GM19397 (cell line): ENCODE measurements at regions not wholly inside any gene's neighbourhood (a gene's known extent, or its start where the extent isn't known, plus 50 kb on each side); places are given as distances from the start of the nearest gene placed in this dataset.
A peak's percentile ranks its signal among the peaks of the same experiment; 100 is the strongest.
"Not testable (repeated sequence)": the region's sequence is repeated elsewhere in the genome, so short reads cannot be mapped to it uniquely, and the experiment has no call there.

Experiments used
- ATAC-seq: cut with Tn5 transposase; IDR thresholded peaks from one replicate; pipeline ENCODE4 v1.9.1; 2021; ENCODE audit warnings: mild to moderate bottlenecking, moderate library complexity; ENCODE audit not compliant: unreplicated experiment

DNA sequence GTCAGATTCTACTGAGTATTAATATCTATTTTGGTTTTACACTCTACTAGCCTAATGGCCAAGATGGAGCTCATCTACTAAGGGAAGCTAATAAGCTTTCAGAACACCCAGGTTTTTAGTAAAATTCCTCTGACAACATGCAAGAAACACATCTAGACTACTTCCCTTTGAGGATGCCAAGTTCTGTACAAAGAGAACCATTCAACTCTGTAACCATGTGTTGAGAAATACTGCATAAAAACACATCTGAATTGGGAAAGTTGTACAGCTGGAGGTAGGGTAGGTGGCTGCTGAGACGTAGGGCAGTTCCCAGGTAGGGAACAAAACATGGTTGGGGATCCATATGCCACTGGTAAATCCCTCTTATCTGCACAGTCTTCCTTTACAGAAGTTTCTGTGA lies 66.2 kb downstream of the SC5D start:
- no peak for ATAC-seq

GRCh38 chr11:121359591-121359990 lies 67.0 kb downstream of the SC5D start:
- ATAC-seq: no peak

- not testable (repeated sequence) for ATAC-seq
These were observed 70.4 kb downstream of the SC5D start for GRCh38 chr11:121362955-121363354.

- ATAC-seq: no peak
These were observed 72.7 kb downstream of the SC5D start for GRCh38 chr11:121365304-121365703.

- ATAC-seq: no peak
These were observed 73.5 kb downstream of the SC5D start for GRCh38 chr11:121366038-121366437.

DNA sequence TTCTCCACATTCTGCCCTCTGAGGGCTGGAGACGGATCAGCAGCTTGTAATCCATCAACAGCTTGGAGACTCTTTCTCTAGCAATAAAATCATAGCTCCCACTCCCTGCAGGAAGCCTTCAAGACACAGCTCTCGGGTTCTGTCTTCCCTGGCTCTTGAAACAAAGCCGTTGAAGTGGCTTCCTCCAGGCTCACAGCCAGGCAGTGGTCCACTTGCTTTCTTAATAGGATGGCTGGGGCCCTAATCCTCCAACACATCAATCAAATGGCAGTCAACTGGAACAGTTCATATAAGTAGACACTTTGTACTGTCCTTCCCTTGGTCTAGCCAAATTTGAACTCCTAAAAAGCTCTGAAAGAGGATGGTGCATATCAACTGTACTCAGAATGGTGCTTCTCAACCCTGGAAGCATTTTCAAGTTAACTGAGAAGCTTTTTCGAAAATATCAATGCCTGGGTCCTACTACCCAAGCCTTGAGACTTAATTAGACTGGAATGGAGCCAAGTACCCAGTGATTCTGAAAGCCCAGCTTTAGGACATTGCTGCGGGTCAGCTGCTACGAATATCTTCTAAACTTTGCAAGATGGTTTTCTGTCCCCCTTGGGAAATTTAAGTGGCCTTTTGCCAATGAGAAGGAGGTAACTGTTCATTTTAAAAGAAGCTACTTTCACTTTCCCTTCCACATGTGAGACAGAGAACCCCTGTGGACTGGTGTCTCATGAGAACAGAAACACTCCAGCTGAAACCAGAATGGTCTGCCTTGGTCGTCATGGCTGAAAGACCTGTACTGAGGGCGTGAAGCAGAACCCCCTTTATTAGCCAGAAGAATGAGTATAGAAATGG lies 74.7 kb downstream of the SC5D start:
- peak; percentile 86 for ATAC-seq

- ATAC-seq: no peak
These were observed 75.3 kb downstream of the SC5D start for GRCh38 chr11:121367844-121368225.

GRCh38 chr11:121368364-121369240 lies 76.0 kb downstream of the SC5D start:
- no peak for ATAC-seq

DNA sequence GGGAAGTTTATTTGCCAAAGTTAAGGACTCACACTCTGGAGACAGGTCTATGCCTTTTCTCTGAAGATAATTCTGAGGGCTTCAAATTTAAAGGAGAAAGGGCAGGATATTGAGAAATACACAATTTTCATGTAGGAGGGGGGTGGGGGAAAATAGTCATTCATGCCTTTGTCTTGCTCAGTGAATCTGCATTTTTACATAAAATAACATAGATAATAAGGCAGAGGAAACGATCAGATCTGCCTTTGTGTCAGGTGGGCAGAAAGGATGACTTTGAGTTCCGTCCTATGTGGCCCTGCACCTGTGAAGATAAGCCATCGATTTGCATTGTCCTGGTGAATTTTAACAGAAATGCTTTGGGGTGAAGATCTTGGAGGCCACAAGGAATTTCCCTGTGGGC lies 76.8 kb downstream of the SC5D start:
- no peak for ATAC-seq

- no peak for ATAC-seq
These were observed 79.5 kb downstream of the SC5D start for GRCh38 chr11:121372028-121372427.

- peak; percentile 74 for ATAC-seq
These were observed 79.3 kb upstream of the SORL1 start for GRCh38 chr11:121372671-121373429.

DNA sequence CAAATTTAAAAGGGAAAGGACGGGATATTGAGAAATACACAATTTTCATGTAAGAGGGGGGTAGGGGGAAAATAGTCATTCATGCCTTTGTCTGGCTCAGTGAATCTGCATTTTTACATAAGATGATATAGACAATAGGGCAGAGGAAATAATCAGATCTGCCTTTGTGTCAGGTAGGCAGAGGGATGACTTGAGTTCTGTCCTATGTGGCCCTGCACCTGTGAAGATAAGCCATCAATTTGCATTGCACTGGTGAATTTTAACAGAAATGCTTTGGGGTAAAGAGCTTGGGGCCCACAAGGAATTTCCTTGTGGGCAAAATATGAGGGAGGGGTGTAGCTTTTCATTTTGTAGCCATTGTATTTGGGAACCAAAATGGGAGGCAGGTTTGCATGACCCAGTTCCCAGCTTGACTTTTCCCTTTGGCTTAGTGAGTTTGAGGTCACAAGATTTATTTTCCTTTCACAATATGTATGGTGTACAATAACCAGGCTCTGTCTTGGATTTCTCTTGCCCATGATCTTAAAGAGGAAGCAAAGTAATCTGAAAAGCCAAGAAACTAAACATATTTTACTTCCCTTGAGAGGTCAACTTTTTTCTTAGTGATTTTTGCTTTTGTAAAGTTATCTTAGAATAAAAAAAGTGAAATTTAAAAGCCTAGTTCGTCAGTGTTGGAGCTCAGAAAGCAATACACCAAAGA lies 77.7 kb upstream of the SORL1 start:
- ATAC-seq: no peak

GRCh38 chr11:121376130-121376529 lies 76.0 kb upstream of the SORL1 start:
- ATAC-seq: no peak

DNA sequence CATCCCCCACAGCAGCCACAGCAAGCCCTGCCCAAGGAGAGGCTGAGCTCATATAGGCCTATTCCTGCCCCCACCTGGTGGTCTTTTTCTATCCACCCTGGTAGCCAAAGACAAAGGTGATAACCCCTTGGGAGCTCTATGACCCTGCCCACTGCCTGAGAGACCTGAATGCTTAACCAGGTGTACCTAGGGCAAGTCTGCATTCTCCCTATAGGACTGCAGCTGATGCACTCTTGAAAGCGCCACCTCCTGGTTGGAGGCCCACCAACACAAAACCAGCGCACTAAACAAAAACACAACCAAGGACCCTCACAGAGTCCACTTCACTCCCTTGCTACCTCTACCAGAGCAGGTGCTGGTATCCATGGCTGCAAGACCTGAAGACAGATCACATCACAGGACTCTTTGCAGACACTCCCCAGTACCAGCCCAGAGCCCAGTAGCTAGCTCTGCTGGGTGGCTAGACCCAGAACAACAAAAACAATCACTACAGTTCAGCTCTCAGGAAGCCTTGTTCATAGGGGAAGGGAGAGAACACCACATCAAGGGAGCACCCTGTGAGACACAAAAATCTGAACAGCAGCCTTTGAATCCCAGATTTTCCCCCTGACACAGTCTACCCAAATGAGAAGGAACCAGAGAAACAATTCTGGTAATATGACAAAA lies 72.8 kb upstream of the SORL1 start:
- ATAC-seq: not testable (repeated sequence)

DNA sequence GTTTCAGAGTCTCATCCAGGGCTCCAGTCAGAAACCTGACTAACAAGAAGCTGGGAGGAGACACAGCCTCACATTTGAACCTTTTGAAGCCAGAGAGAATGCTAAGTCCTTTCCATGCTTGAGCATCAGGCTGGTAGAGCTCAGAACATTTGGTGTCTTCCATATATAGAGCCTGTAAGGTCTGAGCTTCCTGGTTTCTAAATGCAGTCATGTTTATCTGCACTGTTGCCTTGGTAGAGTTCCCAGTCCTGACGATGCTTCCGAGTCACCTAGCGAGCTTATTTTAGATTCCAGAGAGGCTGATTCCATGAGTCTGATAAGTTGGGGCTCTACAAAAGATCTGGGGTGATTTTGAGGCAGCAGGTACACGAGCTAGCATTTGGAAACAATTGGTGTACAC lies 68.4 kb upstream of the SORL1 start:
- no peak for ATAC-seq

DNA sequence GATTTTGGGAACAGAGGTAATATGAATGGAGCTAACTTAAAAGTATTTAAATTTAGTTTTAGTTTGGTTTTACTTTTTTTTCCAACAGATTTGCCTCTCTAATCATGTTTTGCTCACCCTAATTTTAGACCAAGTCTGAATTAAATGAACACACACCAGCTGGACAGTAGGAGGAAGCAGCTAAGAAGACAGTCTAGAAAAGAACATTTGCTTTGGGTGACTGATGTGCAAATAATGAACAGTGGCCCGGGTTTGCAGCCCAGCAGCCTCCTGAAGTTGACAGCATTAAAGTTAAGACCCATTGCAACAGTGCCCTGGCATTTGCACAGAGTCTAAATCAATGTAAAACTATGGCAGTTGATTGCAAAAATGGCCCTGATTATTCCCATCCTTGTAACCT lies 66.4 kb upstream of the SORL1 start:
- ATAC-seq: no peak
